ENCODE measurements at regions not wholly inside any gene's neighbourhood (a gene's known extent, or its start where the extent isn't known, plus 50 kb on each side); places are given as distances from the start of the nearest gene placed in this dataset.

GRCh38 chr3:178067721-178068120 lies 468.5 kb upstream of the KCNMB2 start:
- no peak for DNase-seq (ENCODE audit: low read depth)
- in situ Hi-C loops (cut with HindIII; ENCODE audit: low pct_unique_long_range_greater_than_20kb, low sequenced_read_pairs), result no loop called here

- in situ Hi-C loops (cut with HindIII; ENCODE audit: low pct_unique_long_range_greater_than_20kb, low sequenced_read_pairs), result no loop called here
- no peak for DNase-seq (ENCODE audit: low read depth)
Observed at GRCh38 chr3:178072391-178073305, 463.6 kb upstream of the KCNMB2 start.

- no peak for DNase-seq (ENCODE audit: low read depth)
- in situ Hi-C loops (cut with HindIII; ENCODE audit: low pct_unique_long_range_greater_than_20kb, low sequenced_read_pairs), result no loop called here
Observed at GRCh38 chr3:178073366-178073765, 462.9 kb upstream of the KCNMB2 start.

- no peak for DNase-seq (ENCODE audit: low read depth)
- in situ Hi-C loops (cut with HindIII; ENCODE audit: low pct_unique_long_range_greater_than_20kb, low sequenced_read_pairs), result no loop called here
Observed at GRCh38 chr3:178075344-178075743, 460.9 kb upstream of the KCNMB2 start.

DNA sequence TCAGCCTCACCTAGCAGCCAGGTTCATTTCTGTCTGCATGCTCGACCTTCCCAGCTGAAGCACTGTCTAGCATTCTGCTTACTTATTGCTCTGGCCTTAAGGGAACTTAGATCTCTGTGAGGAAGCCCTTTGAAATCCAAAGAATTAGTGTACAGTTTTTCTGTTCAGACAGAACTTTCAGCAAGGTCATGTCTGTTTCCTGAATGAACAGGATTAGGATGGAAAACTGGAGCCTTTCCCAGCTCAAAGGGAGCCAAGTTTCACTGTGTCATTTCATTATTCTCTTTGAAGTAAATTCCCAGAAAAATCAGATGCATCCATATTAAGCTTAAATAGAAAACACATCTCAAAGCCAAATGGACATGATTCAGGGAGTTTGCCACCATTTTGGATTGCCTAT lies 457.3 kb upstream of the KCNMB2 start:
- DNase-seq (ENCODE audit: low read depth), result no peak
- in situ Hi-C loops (cut with HindIII; ENCODE audit: low pct_unique_long_range_greater_than_20kb, low sequenced_read_pairs), result no loop called here

GRCh38 chr3:178079966-178080365 lies 456.3 kb upstream of the KCNMB2 start:
- in situ Hi-C loops (cut with HindIII; ENCODE audit: low pct_unique_long_range_greater_than_20kb, low sequenced_read_pairs), result no loop called here

GRCh38 chr3:178082326-178082906 lies 453.8 kb upstream of the KCNMB2 start:
- no peak for DNase-seq (ENCODE audit: low read depth)
- in situ Hi-C loops (cut with HindIII; ENCODE audit: low pct_unique_long_range_greater_than_20kb, low sequenced_read_pairs), result no loop called here

More at GRCh38 chr3:178079966-178080365, 456.3 kb upstream of the KCNMB2 start:
- no peak for DNase-seq (ENCODE audit: low read depth)

GRCh38 chr3:178083906-178084866 lies 452.1 kb upstream of the KCNMB2 start:
- no peak for DNase-seq (ENCODE audit: low read depth)
- in situ Hi-C loops (cut with HindIII; ENCODE audit: low pct_unique_long_range_greater_than_20kb, low sequenced_read_pairs), result no loop called here

- DNase-seq (ENCODE audit: low read depth), result peak; percentile 78
- in situ Hi-C loops (cut with HindIII; ENCODE audit: low pct_unique_long_range_greater_than_20kb, low sequenced_read_pairs), result no loop called here
Observed at GRCh38 chr3:178084938-178085816, 451.1 kb upstream of the KCNMB2 start.

- in situ Hi-C loops (cut with HindIII; ENCODE audit: low pct_unique_long_range_greater_than_20kb, low sequenced_read_pairs), result no loop called here
- no peak for DNase-seq (ENCODE audit: low read depth)
Observed at GRCh38 chr3:178085817-178086123, 450.5 kb upstream of the KCNMB2 start.

DNA sequence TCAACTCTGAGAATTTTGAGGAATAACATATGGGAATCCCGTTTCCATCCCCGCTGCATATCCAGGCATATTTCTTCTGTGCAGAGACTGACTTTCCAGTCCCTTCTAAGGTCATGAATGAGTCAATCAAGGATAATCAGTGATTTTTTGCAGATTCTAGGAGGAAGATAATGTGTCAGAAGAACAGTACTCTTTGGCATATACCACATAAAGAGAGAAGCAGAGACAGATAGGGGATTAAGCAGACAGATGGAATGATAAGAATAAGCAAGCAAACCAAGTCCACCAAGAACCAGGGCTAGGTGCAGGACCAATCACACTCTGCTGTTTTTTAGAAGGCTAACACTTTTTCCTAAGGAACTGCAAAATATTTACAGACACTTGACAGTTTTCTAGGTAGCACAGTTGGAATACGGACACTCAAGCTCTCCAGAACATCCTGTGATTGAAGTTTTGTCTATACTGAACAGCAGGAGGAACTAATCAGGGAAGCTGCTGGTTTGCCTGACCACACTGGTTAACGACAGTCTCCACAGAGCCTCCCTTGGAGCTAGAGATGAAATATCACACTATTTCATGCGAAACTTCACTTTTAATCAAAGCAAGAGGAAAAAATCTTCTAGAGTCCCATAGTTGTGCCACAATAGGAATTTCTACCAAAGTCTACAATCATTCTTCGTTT lies 450.0 kb upstream of the KCNMB2 start:
- DNase-seq (ENCODE audit: low read depth), result no peak
- in situ Hi-C loops (cut with HindIII; ENCODE audit: low pct_unique_long_range_greater_than_20kb, low sequenced_read_pairs), result no loop called here

DNA sequence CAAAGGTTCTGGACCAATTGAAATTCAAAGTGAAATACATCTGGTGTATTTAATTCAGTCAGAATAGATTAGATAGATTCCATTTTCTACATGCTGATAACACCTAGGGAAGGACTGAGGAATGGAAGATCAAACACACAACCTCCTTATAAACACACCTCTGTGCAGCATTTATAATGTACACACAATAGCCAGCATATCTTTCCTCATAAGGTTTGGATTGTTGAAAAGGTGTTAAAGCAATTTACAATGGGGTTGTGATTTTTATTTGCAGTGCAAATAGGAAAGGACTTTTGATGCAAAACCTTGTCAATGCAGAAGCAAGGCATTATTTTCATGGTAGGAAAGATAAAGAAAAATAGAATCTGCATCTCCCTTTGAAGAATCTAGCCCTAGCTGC lies 448.9 kb upstream of the KCNMB2 start:
- no peak for DNase-seq (ENCODE audit: low read depth)
- in situ Hi-C loops (cut with HindIII; ENCODE audit: low pct_unique_long_range_greater_than_20kb, low sequenced_read_pairs), result no loop called here

GRCh38 chr3:178088963-178089362 lies 447.3 kb upstream of the KCNMB2 start:
- in situ Hi-C loops (cut with HindIII; ENCODE audit: low pct_unique_long_range_greater_than_20kb, low sequenced_read_pairs), result no loop called here
- DNase-seq (ENCODE audit: low read depth), result no peak

DNA sequence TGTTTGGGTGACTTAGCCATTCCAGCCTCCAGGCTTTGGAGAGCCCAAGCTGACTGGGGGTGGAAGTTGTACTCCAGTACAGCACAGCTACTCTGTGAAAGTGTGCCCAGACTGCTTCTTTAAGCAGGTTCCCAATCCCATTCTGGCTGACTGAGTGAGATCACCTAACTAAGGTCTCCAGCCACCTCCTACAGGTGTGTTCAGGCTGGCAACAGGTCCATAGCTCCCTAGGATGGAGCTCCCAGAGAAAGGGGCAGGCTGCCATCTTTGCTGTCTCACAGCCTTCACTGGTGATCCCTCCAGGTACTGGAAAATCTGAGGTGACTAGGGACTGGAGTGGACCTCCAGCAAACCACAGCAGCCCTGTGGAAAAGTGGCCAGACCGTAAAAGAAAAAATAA lies 445.3 kb upstream of the KCNMB2 start:
- in situ Hi-C loops (cut with HindIII; ENCODE audit: low pct_unique_long_range_greater_than_20kb, low sequenced_read_pairs), result no loop called here
- DNase-seq (ENCODE audit: low read depth), result no peak

DNA sequence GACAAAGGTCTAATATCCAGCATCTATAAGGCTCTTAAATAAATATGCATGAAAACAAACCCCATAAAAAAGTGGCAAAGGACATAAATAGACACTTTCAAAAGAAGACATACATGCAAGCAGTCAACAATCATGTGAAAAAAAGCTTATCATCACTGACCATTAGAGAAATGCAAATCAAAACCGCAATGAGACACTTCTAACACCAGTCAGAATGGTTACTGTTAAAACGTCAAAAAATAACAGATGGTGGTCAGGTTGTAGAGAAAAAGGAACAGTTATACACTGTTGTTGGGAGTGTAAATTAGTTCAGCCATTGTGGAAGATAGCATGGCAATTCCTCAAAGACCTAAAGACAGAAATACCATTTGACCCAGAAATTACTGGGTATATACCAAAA lies 440.7 kb upstream of the KCNMB2 start:
- no peak for DNase-seq (ENCODE audit: low read depth)
- in situ Hi-C loops (cut with HindIII; ENCODE audit: low pct_unique_long_range_greater_than_20kb, low sequenced_read_pairs), result no loop called here

GRCh38 chr3:178096955-178097354 lies 439.3 kb upstream of the KCNMB2 start:
- no peak for DNase-seq (ENCODE audit: low read depth)
- in situ Hi-C loops (cut with HindIII; ENCODE audit: low pct_unique_long_range_greater_than_20kb, low sequenced_read_pairs), result no loop called here

DNA sequence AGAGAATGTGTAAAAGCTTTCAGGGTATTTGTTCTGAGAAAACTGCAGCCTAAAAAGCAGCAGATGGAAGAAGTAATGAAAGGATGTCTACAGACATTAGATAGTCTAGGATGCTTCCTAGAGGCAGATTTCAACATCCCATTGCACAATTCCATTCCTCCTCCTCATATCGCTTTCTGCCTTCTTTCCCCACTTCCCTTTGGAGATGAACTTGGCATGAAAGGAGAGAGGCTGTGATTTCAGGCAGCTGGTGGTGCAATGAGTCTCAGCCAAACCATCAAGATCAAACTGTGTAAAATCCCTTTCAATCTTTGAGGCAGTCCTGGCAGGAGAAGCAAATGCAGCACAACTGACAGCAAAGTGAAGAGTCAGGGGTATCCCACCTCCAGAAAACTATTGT lies 438.7 kb upstream of the KCNMB2 start:
- no peak for DNase-seq (ENCODE audit: low read depth)
- in situ Hi-C loops (cut with HindIII; ENCODE audit: low pct_unique_long_range_greater_than_20kb, low sequenced_read_pairs), result no loop called here

- DNase-seq (ENCODE audit: low read depth), result no peak
- in situ Hi-C loops (cut with HindIII; ENCODE audit: low pct_unique_long_range_greater_than_20kb, low sequenced_read_pairs), result no loop called here
Observed at GRCh38 chr3:178099274-178099673, 437.0 kb upstream of the KCNMB2 start.

All from Caki2 (cell line).